Activated gamma-delta T cell treated with Interleukin-2 at 50 U/mL for 16 hours (primary cell): ENCODE measurements at regions not wholly inside any gene's neighbourhood (a gene's known extent, or its start where the extent isn't known, plus 50 kb on each side); places are given as distances from the start of the nearest gene placed in this dataset.
"Not testable (repeated sequence)": the region's sequence is repeated elsewhere in the genome, so short reads cannot be mapped to it uniquely, and the experiment has no call there.

ENCODE experiments used
- DNase-seq: peaks from one replicate; pipeline ENCODE4 v3.0.0-alpha.2; 2020

- DNase-seq, result no peak
Measured at GRCh38 chr5:86981898-86982297, 285.8 kb upstream of the RASA1 start.

DNA sequence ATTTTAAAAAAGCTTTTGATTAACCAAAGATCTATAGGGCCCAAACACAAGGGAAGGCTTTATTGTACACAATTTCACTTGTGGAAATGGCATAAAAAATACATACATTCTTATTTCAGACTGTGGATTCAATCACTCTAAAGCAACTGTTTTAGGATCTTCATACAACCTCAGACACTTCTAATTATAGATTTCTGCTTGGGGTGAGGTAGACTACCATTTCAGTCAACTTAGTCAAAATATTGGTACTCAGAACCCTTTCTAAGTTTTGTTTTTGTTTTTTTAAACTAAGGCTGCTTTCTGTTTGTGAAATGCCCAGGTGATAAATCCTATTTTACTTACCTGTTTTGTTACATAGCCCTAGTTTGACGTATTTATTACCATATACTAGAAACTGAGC lies 284.5 kb upstream of the RASA1 start:
- no peak for DNase-seq

DNA sequence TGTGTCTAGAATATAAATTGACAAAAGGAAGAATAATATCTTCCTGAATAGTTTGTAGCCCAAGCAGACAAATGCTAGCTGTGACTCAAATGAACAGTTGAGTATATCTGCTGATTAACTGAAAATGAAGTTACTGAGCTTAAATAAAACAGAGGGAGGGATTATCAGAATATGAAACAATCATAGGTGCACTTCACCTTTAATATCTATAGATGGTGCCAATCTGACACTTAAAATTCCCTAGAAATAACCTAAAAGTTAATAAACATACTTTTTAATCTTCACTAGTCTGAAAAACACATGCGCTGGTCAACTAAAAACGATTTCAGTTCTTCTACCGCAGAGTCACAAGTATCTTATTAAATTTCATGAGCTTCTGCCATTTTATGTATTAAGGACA lies 280.8 kb upstream of the RASA1 start:
- DNase-seq, result no peak

DNA sequence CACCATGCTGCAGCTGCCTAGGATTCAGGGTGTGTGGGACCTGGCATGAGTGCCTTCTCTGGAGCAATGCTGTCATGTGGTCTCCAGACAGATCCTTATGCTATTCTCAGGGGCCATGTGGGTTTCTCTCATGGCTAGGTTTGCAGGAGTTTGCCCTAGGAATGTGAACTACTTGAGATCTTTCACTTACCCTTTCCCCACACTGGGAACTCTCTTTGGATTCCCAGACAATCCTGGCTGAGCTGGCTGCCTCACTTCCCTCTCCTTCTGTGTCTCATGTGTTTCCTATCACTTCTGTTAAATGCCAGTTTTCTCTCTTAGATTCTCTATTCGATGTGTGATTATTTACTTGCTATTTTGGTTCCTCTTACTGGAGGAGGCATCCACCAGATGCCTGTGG lies 270.2 kb upstream of the RASA1 start:
- DNase-seq, result no peak

GRCh38 chr5:86999951-87000350 lies 267.7 kb upstream of the RASA1 start:
- DNase-seq, result no peak

DNA sequence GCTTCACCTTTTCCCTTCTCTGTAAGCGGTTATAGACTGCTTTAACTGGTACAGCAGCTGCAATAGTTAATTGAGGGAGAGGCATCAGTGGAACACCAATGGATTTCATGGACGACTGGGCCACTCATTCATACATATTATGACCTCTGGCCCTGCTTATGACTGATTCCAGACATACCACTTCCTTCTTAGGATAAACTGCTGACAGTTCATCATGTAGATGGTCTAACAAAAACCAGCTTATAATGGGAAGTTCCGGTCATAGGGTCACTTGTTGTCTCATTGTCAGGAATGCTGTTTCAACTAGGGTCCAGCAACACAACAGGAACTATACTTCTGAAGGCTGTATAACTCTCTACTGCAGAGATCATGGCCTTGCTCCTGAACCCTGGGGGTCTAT lies 265.2 kb upstream of the RASA1 start:
- DNase-seq, result no peak

DNA sequence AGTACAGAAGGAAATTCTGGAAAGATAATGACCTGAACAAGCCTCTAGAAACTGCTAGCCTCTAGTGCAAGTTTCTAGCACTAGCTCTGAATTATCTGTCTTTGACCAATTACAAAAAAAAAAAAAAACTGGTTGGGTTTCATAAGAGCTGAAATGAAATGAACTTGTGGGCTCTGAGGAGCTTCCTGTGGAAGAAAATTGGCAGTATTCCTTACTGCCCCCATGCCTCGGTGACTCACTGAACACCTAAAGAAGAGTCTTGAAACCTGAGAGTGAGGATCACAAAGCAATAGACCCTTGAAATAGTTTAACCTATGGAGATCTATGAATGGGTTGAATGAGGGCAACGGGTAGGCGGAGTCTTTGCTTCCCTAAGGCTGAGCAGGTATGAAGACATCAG lies 263.6 kb upstream of the RASA1 start:
- no peak for DNase-seq

DNA sequence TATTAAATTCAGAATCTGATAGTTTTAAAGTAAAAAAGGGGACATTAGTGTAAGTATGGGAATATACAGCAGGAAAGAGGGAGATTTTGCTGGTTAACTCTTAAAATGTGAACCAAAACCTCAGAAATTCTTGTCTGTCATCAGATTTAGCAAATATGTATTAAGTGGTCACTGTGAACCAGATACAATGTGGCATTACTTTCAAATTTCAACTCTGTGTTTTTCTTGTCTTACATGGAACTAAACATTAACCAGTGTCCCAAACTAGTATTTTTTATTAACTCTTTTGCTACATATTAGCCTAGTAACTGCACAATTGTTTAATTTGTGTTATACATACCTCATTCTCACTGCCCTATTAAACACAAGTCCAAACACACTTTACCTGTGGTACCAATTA lies 259.9 kb upstream of the RASA1 start:
- no peak for DNase-seq

DNA sequence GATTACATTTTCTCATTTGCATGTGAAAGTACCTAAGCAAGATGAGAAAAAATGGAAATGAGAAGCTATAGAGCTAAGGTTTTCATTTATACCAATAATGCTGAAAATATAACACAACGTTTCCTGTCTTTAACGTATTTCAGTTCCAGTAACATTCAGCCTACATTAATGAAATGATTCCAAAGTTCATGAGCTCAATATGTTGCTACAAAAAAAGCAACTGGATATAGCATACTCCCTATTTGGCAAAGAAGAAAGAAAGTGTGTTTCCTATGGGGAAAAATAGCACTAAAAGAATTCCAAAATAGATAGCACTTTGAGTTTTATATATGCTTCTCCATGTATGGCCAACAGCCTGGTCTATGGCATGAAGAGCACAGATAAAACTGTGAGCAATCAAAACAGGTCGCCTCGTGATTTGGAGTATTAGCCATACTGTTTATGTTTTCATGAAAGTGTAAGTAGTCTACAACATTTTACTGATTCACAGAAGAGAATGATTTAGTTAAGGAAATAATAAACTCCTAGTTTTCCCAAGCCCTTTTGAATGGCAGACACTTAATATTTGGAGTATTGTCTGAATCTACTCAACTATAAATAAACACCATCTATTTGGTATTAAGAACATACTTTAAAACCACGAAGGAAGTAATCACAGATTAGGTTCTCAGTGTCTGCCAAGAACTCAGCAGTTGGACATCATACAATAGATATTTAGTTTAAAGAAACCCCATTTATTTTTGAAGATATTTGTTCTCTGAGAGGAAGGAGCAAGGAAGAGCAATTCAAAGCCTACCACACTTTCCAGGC lies 258.7 kb upstream of the RASA1 start:
- DNase-seq, result no peak

DNA sequence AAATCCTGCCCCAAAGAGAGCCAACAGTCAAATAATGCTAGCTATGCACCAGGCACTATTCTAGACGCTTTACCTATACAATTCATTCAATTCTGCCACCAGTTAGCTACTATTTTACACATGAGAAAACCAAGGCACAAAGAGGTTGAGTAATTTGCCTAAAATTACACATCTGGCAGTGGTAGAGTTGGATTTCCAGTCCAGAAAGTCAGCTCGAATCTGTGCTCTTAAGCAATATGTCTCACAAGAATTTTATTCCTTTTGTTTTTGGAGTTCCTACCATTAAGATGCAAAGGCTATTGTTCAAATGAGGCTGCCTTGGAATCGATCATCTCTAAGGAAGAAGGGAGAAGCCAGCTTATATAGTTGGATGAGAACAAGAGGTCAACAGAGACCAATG lies 256.9 kb upstream of the RASA1 start:
- DNase-seq, result no peak

- no peak for DNase-seq
Measured at GRCh38 chr5:87015901-87016300, 251.8 kb upstream of the RASA1 start.

DNA sequence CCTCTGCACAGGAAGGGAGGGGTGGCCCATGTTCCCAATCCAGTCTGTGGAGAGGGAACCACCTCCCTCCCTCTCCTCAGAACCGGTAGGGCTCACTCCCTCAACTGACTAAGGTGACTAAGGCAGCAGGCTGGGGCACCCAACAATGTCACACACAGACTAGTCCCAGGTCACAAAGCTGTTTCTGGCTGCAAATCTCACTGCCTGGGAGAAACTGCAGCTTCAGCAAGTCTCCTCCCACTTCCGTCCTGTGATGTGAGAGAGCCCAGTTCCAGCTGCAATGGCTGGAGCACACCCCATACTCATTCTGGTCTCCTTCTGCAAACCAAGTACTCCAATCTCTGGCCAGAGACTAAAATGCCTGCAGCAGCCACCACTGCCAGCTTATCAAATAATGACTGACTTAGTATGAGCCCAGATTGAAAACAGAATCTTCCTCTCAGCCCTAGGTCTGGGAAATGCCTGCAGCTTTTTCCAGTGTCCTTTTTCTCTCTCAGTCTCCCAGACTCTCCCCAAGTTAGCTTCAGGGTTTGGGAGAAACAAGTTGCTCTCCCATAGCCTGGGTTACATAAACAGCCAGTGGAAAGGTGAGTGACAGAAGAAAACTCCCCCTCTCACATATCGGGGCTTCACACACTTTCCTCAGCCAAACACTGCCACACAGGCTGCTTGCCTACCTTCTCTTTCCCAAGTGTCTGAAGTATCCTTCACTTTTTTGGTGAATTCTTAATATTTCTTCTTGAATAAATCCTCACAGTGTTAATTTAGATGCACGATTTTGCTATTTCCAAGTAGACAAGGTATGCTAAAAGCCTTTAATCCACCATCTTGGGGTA lies 247.4 kb upstream of the RASA1 start:
- DNase-seq, result peak; percentile 14

- no peak for DNase-seq
Measured at GRCh38 chr5:87022415-87022814, 245.3 kb upstream of the RASA1 start.

DNA sequence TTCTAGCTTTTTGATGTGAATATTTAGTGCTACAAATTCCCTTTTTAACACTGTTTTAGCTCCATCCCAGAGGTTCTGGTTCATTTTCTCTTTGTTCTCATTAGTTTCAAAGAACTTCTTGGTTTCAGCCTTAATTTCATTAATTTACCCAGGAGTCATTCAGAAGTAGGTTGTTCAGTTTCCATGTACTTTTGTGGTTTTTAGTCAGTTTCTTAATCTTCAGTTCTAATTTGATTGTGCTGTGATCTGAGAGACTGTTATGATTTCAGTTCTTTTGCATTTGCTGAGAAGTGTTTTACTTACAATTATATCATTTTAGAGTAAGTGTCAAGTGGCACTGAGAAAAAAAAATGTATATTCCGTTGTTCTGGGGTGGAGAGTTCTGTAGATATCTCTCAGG lies 240.1 kb upstream of the RASA1 start:
- no peak for DNase-seq

- no peak for DNase-seq
Measured at GRCh38 chr5:87029951-87030350, 237.7 kb upstream of the RASA1 start.

GRCh38 chr5:87030699-87031098 lies 237.0 kb upstream of the RASA1 start:
- no peak for DNase-seq

- DNase-seq, result no peak
Measured at GRCh38 chr5:87034557-87034956, 233.1 kb upstream of the RASA1 start.

- no peak for DNase-seq
Measured at GRCh38 chr5:87042554-87042953, 225.1 kb upstream of the RASA1 start.

DNA sequence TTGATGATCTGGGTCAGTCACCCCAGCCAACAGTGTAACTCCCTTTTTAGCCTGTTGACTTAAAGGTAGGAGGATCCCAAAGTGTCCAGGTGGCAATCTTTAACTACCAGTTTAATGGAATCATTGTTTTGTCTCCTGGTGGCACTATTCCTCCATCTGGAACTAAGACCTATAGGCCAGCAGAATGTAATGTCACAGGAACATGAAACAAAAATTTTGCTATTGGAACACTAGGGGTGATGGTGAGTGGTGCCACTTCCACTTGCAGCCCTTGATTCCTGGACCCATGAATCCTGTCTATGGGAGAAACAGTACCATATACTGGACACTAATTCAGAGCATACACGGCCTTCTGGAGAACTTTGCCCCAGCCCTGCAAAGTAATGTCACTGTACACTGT lies 219.5 kb upstream of the RASA1 start:
- no peak for DNase-seq

DNA sequence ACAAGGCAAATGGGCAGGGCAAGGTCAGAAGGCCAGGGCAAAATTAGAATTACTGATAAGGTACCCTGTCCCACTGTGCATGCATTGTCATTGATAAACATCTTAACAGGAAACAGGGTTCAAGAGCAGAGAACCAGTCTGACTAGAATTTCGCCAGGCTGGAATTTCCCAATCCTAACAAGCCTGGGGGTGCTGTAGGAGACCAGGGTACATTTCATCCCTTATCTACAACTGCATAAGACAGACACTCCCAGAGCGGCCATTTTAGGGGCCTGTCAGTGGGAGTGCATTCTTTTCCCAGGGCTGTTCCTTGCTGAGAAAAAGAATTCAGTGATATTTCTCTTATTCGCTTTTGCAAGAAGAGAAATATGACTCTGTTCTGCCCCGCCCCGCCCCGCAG lies 218.7 kb upstream of the RASA1 start:
- DNase-seq, result not testable (repeated sequence)

DNA sequence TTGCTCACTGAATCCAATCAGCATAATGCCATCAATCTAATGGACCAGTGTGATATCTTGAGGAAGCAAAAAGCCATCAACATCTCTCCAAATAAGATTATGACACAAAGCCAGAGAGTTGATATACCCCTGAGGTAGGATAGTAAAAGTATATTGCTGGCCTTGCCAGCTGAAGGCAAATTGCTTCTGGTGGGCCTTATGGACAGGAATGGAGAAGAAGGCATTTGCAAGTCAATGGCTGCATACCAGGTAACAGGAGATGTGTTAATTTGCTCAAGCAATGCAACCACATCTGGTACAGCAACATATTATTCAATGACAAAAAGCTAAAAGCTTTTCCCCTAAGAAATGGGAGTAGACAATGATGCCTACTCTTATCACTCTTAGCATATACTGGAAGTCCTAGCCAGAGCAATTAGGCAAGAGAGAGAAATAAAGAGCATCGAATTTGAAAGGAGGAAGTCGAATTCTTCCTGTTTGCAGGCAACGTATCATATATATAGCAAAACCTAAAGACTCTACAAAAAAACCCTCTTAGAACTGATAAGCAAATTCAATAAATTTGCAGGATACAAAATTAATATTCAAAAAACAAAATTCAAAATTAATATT lies 216.1 kb upstream of the RASA1 start:
- DNase-seq, result no peak

- DNase-seq, result no peak
Measured at GRCh38 chr5:87053146-87053545, 214.5 kb upstream of the RASA1 start.

- no peak for DNase-seq
Measured at GRCh38 chr5:87054821-87055220, 212.9 kb upstream of the RASA1 start.

DNA sequence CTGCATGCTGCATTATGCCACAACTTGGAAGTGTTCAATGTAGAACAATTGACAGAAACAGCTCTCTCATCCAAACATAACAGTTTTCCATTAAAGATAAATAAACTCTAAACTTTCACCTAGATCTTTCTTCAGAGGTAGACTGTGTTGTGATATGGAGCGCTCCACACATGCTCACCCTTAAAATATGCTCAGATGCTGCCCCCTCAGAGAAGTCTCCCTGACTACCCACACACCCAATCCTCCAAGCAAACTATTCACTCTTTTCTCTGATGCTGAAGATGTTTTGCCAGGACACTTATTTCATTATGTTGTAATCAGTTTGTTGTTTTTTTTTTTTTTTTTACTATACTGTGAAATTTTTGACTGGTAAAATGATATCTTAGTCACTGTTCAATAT lies 206.6 kb upstream of the RASA1 start:
- DNase-seq, result no peak
